Vagina (tissue), 2 donors: ENCODE measurements at regions not wholly inside any gene's neighbourhood (a gene's known extent, or its start where the extent isn't known, plus 50 kb on each side); places are given as distances from the start of the nearest gene placed in this dataset.

Experiments
- POLR2A ChIP-seq, 2 donors: fragments of 450-650 bp; IDR thresholded peaks; one replicate each; pipeline ENCODE4 v1.6.1; 2017; ENCODE audit warnings: antibody characterized with exemption in 2 of 2, mild to moderate bottlenecking in 2 of 2, moderate library complexity in 2 of 2
- POLR2AphosphoS5 ChIP-seq, 2 donors: sonication (generic); formaldehyde crosslinking; IDR thresholded peaks; one replicate each; pipeline ENCODE4 v1.9.0; 2017; ENCODE audit warnings: antibody characterized with exemption in 2 of 2, mild to moderate bottlenecking in 2 of 2, low read depth in 1 of 2; ENCODE audit not compliant: insufficient read depth in 1 of 2
- TF ChIP-seq, protein P1 (sequence below), 3 experiments: fragments of 450-650 bp in 2 of 3; fragments of 200-600 bp in 1 of 3; sonication (generic) in 1 of 3; IDR thresholded peaks; one replicate each; pipeline ENCODE4 v1.5.1; 2017 to 2019; ENCODE audit warnings: antibody characterized with exemption in 3 of 3, mild to moderate bottlenecking in 2 of 3, moderate library complexity in 2 of 3

DNA sequence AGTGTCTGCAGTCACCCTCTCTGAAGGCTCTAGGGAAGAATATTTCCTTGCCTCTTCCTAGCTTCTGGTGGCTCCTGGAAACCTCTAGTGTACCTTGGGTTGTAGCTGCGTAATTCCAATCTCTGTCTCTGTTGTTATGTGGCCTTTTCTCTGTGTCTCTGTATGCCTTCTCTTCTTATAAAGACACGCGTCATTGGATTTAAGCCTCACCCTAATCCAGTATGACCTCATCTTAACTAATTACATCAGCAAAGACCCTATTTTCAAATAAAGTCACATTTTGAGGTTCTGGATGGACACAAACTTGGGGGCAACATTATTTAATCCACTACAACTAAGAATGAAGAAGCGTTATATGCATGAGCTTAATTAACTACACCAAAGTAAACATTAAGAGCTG lies 111.4 kb upstream of the ZNF184 start:
- TF ChIP-seq, protein P1, sequence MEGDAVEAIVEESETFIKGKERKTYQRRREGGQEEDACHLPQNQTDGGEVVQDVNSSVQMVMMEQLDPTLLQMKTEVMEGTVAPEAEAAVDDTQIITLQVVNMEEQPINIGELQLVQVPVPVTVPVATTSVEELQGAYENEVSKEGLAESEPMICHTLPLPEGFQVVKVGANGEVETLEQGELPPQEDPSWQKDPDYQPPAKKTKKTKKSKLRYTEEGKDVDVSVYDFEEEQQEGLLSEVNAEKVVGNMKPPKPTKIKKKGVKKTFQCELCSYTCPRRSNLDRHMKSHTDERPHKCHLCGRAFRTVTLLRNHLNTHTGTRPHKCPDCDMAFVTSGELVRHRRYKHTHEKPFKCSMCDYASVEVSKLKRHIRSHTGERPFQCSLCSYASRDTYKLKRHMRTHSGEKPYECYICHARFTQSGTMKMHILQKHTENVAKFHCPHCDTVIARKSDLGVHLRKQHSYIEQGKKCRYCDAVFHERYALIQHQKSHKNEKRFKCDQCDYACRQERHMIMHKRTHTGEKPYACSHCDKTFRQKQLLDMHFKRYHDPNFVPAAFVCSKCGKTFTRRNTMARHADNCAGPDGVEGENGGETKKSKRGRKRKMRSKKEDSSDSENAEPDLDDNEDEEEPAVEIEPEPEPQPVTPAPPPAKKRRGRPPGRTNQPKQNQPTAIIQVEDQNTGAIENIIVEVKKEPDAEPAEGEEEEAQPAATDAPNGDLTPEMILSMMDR (IDR thresholded peaks at IDR 0.05), result no peak
- TF ChIP-seq POLR2A (IDR thresholded peaks at IDR 0.05) (no peak), POLR2AphosphoS5 (IDR thresholded peaks at IDR 0.05; ENCODE audit: insufficient read depth in 1 of 2, low read depth in 1 of 2) (no peak)
